ENCODE measurements at regions not wholly inside any gene's neighbourhood (a gene's known extent, or its start where the extent isn't known, plus 50 kb on each side); places are given as distances from the start of the nearest gene placed in this dataset.

- intact Hi-C loops (cut with DNase I) = no loop called here
- DNase-seq = no peak
- no peak for ATAC-seq (ENCODE audit: poor library complexity)
Measured at GRCh38 chr3:22245811-22246583, 495.0 kb upstream of the ZNF385D start.

- DNase-seq (no peak), ATAC-seq (ENCODE audit: poor library complexity) (no peak)
- intact Hi-C loops (cut with DNase I) = no loop called here
Measured at GRCh38 chr3:22249658-22250057, 498.6 kb upstream of the ZNF385D start.

GRCh38 chr3:22257252-22257651 is 506.2 kb upstream of the ZNF385D start:
- intact Hi-C loops (cut with DNase I) = no loop called here
- ATAC-seq (ENCODE audit: poor library complexity) (no peak), DNase-seq (no peak)

GRCh38 chr3:22262386-22262785 is 511.4 kb upstream of the ZNF385D start:
- no peak for ATAC-seq (ENCODE audit: poor library complexity)
- DNase-seq = no peak
- intact Hi-C loops (cut with DNase I) = no loop called here

DNA sequence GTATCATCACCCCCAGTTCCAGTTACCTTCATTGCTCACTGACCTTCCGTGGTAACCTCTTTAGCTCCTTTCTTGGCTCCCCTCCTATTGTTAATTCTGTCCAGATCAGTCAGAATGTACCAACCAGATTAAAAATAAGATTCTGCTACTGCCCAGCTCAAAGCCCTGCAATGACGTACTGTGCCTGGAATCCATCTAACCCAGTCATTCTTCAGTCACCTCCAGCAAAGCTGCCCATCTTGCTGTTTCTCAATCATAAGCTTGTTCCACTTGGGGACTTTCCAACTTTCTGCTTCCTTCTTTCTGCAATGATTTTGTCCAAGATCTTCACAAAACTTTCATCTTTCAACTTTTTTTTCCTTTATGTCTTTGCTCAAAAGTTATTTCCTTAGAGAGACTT is 512.0 kb upstream of the ZNF385D start:
- no peak for ATAC-seq (ENCODE audit: poor library complexity)

GRCh38 chr3:22265403-22265802 is 514.4 kb upstream of the ZNF385D start:
- intact Hi-C loops (cut with DNase I) = no loop called here
- no peak for DNase-seq
- no peak for ATAC-seq (ENCODE audit: poor library complexity)

More for the DNA sequence above, 512.0 kb upstream of the ZNF385D start:
- intact Hi-C loops (cut with DNase I) = no loop called here
- no peak for DNase-seq

- no peak for DNase-seq
- intact Hi-C loops (cut with DNase I) = no loop called here
- ATAC-seq (ENCODE audit: poor library complexity) = no peak
Measured at GRCh38 chr3:22269831-22270230, 518.8 kb upstream of the ZNF385D start.

GRCh38 chr3:22276351-22276750 is 525.3 kb upstream of the ZNF385D start:
- intact Hi-C loops (cut with DNase I) = no loop called here

GRCh38 chr3:22284559-22284958 is 533.5 kb upstream of the ZNF385D start:
- ATAC-seq (ENCODE audit: poor library complexity) (no peak), DNase-seq (no peak)
- intact Hi-C loops (cut with DNase I) = no loop called here

More at GRCh38 chr3:22276351-22276750, 525.3 kb upstream of the ZNF385D start:
- DNase-seq (no peak), ATAC-seq (ENCODE audit: poor library complexity) (no peak)

DNA sequence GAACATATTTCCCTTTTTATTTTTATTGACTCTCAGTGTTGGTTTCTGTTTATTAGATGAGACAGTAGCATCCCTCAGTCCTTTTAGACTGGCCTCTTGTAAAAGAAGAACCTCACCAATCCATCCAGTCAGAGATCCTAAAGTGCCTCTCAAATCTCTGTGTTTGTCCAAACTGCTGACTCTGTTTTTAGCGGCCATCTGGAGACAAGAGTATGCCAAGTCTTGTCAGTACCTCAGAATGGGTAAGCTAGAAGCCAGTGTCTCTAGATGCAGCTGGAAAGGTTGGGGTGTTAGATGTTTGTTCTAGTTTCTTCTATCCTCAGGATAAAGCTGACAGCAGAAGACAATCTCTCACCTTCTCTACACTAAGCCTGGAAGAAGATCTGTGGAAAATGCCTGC is 537.7 kb upstream of the ZNF385D start:
- intact Hi-C loops (cut with DNase I) = no loop called here
- no peak for DNase-seq
- ATAC-seq (ENCODE audit: poor library complexity) = no peak

- ATAC-seq (ENCODE audit: poor library complexity) = no peak
- intact Hi-C loops (cut with DNase I) = no loop called here
- no peak for DNase-seq
Measured at GRCh38 chr3:22292681-22293080, 541.7 kb upstream of the ZNF385D start.

DNA sequence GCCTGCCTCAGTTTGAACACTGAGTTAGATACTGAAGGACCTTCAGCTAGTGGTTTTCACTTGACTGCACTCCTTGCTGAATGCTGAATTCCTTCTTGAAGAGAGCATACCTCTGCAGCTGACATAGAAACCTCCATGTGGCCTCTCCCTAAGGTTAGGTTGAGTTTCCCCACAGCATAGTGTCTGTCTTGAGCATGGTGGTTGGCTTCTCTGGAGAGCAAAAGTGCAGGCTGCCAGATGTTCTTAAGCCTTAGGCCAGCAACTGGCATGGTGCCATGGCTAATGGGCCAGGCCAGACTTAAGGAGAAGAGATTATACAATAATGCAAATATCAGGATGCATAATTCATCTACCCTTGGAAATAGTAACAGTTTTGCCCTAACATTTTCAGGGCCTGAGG is 545.6 kb upstream of the ZNF385D start:
- ATAC-seq (ENCODE audit: poor library complexity) = no peak
- no peak for DNase-seq
- intact Hi-C loops (cut with DNase I) = no loop called here

DNA sequence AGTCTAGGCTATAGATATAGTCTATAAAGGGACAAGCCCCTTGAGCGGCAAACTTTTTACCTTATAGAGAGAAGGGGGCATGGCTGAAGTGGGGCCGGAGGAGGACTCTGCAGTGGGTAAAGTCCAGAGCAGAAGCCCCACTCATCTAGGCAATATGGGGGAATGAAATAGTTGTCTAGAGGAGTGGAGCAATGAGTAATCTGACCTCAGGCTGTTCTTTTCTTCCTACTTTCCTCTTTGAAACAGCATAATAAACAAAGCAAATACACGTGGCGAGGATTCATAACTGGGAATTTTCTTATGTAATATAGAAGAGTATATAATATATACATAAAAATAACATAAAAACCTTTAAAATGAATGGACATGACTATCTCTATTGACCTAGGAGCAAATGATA is 546.4 kb upstream of the ZNF385D start:
- intact Hi-C loops (cut with DNase I) = no loop called here
- DNase-seq (no peak), ATAC-seq (ENCODE audit: poor library complexity) (no peak)

DNA sequence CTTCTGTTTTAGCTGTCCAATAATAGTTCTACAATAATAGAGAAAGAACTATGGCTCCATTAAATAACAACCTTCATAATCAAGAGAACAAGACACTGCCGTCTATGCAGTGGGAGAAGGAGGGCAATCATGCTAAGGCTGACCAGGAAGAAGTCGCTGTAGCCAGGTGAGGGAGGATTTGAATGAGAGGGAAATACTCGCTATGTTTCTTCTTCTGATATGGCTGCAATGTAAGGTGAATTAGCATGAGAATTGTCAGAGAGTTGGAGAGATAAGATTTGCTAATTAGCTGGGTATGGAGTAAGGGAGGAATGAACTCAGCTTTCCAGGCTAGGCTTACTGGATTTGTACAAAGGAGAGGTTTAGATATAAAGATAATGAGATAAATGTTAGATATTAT is 555.4 kb upstream of the ZNF385D start:
- ATAC-seq (ENCODE audit: poor library complexity) = no peak
- no peak for DNase-seq
- intact Hi-C loops (cut with DNase I) = no loop called here

GRCh38 chr3:22308871-22309270 is 557.9 kb upstream of the ZNF385D start:
- intact Hi-C loops (cut with DNase I) = no loop called here
- no peak for ATAC-seq (ENCODE audit: poor library complexity)

GRCh38 chr3:22315925-22316324 is 564.9 kb upstream of the ZNF385D start:
- no peak for ATAC-seq (ENCODE audit: poor library complexity)
- intact Hi-C loops (cut with DNase I) = no loop called here
- DNase-seq = no peak

More at GRCh38 chr3:22308871-22309270, 557.9 kb upstream of the ZNF385D start:
- no peak for DNase-seq

GRCh38 chr3:22318325-22318724 is 567.3 kb upstream of the ZNF385D start:
- intact Hi-C loops (cut with DNase I) = no loop called here
- no peak for ATAC-seq (ENCODE audit: poor library complexity)
- no peak for DNase-seq

DNA sequence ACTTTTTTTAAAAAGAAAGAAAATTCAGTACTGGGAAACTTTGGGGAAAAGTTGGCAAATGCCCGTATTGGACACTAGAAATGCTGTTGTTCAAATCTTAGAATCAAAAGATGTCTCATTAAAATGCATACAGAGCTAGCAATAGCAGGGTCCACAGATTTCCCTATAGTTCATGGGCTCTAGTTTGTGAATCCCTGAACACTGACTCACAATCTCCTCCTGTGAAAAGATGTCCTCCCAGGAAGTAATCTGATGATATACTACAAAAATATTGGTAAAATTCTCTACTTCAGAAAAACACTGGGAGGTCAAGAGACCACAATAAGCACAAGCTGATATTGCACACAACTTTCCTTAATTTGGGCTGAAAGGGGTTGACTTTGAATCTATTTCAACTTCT is 568.4 kb upstream of the ZNF385D start:
- no peak for ATAC-seq (ENCODE audit: poor library complexity)
- intact Hi-C loops (cut with DNase I) = no loop called here

GRCh38 chr3:22322861-22323260 is 571.9 kb upstream of the ZNF385D start:
- ATAC-seq (ENCODE audit: poor library complexity) (no peak), DNase-seq (no peak)
- intact Hi-C loops (cut with DNase I) = no loop called here

More for the DNA sequence above, 568.4 kb upstream of the ZNF385D start:
- no peak for DNase-seq

GRCh38 chr3:22326305-22326704 is 575.3 kb upstream of the ZNF385D start:
- intact Hi-C loops (cut with DNase I) = no loop called here
- no peak for DNase-seq
- no peak for ATAC-seq (ENCODE audit: poor library complexity)

GRCh38 chr3:22334996-22335395 is 584.0 kb upstream of the ZNF385D start:
- ATAC-seq (ENCODE audit: poor library complexity) (no peak), DNase-seq (no peak)
- intact Hi-C loops (cut with DNase I) = no loop called here
